IMR-90 (cell line): ENCODE measurements at regions not wholly inside any gene's neighbourhood (a gene's known extent, or its start where the extent isn't known, plus 50 kb on each side); places are given as distances from the start of the nearest gene placed in this dataset.

Experiments
- ATAC-seq: fragments of 200-7000 bp; cut with Tn5 transposase; 2 replicates; pipeline ENCODE4 v1.9.1; 2020; ENCODE audit warnings: low read depth, mild to moderate bottlenecking, moderate library complexity
- BruUV-seq: library from RNA; stranded (reverse); fragments of 400-500 nt; replicated peaks from 2 replicates; lab custom pipeline; 2021; lab: Mats Ljungman, UMichigan
- CTCF ChIA-PET: fragments of 300-600 bp; formaldehyde crosslinking; extraction: SDS; loops from one replicate; lab custom pipeline; 2021; ENCODE audit warnings: antibody characterized with exemption; lab: Yijun Ruan, JAX
- POLR2A ChIA-PET: fragments of 300-600 bp; sonication (Branson Sonifier 250); formaldehyde crosslinking; loops from one replicate; lab custom pipeline; 2022; ENCODE audit warnings: antibody characterized with exemption; ENCODE audit not compliant: unreplicated experiment; lab: Charles Lee
- DNase-seq: peaks from one replicate; pipeline ENCODE4 v3.0.0; 2013
- H2AFZ ChIP-seq: replicated peaks from 2 replicates; pipeline ENCODE3; 2013; ENCODE audit warnings: low read length, mild to moderate bottlenecking; ENCODE audit not compliant: poor library complexity
- H2AK5ac ChIP-seq: 2 replicates; pipeline ENCODE4 v1.6.1; 2013; ENCODE audit warnings: low read depth, low read length, inconsistent platforms
- H2AK9ac ChIP-seq: replicated peaks from 2 replicates; pipeline ENCODE3; 2013; ENCODE audit warnings: mild to moderate bottlenecking, low read depth, low read length, moderate library complexity; ENCODE audit not compliant: poor library complexity
- H2BK120ac ChIP-seq: 2 replicates; pipeline ENCODE4 v1.6.1; 2013; ENCODE audit warnings: low read depth, low read length, inconsistent platforms
- H2BK15ac ChIP-seq: 3 replicates; pipeline ENCODE4 v1.6.1; 2013; ENCODE audit warnings: low read depth, low read length, inconsistent platforms
- H2BK20ac ChIP-seq: 2 replicates; pipeline ENCODE4 v1.6.1; 2013; ENCODE audit warnings: low read depth, mild to moderate bottlenecking, inconsistent platforms, low read length, moderate library complexity
- H2BK5ac ChIP-seq: 2 replicates; pipeline ENCODE4 v1.6.1; 2013; ENCODE audit warnings: mild to moderate bottlenecking, low read depth, low read length, inconsistent platforms; ENCODE audit not compliant: poor library complexity, severe bottlenecking
- H3K14ac ChIP-seq: replicated peaks from 2 replicates; pipeline ENCODE4 v1.6.1; 2013; ENCODE audit warnings: low read depth, low read length, inconsistent platforms
- H3K18ac ChIP-seq: 2 replicates; pipeline ENCODE4 v1.6.1; 2013; ENCODE audit warnings: low read depth, low read length, control low read depth
- H3K23ac ChIP-seq: 2 replicates; pipeline ENCODE4 v1.6.1; 2013; ENCODE audit warnings: low read depth, low read length, inconsistent platforms
- H3K27ac ChIP-seq: 2 replicates; pipeline ENCODE4 v1.5.1; 2013; ENCODE audit warnings: mild to moderate bottlenecking, control low read depth, low read length; ENCODE audit not compliant: insufficient read depth
- H3K27me3 ChIP-seq: 2 replicates; pipeline ENCODE4 v1.6.1; 2013; ENCODE audit warnings: low read length; ENCODE audit not compliant: control insufficient read depth, insufficient read depth
- H3K36me3 ChIP-seq: 2 replicates; pipeline ENCODE4 v1.6.1; 2013; ENCODE audit warnings: low read length, mixed read lengths; ENCODE audit not compliant: control insufficient read depth, insufficient read depth
- H3K4ac ChIP-seq: 2 replicates; pipeline ENCODE4 v1.6.1; 2013; ENCODE audit warnings: low read depth, low read length, inconsistent platforms
- H3K4me1 ChIP-seq: 2 replicates; pipeline ENCODE4 v1.6.1; 2013; ENCODE audit warnings: low read length, mixed read lengths; ENCODE audit not compliant: control insufficient read depth, insufficient read depth
- H3K4me2 ChIP-seq: 2 replicates; pipeline ENCODE4 v1.6.1; 2013; ENCODE audit warnings: low read depth, mild to moderate bottlenecking, control low read depth, low read length, moderate library complexity
- H3K4me3 ChIP-seq: 2 replicates; pipeline ENCODE4 v1.5.1; 2013; ENCODE audit warnings: low read depth, mild to moderate bottlenecking, control low read depth, low read length, moderate library complexity; ENCODE audit not compliant: insufficient read depth
- H3K56ac ChIP-seq: 2 replicates; pipeline ENCODE4 v1.6.1; 2013; ENCODE audit warnings: low read length, inconsistent platforms; ENCODE audit not compliant: insufficient read depth; ENCODE audit errors: extremely low read depth
- H3K79me1 ChIP-seq, 2 experiments: 2 replicates each; pipeline ENCODE4 v1.6.1; 2013; ENCODE audit warnings: low read length in 2 of 2, inconsistent platforms in 1 of 2, low read depth in 1 of 2
- H3K9ac ChIP-seq: 2 replicates; pipeline ENCODE4 v1.6.1; 2013; ENCODE audit warnings: low read depth, low read length, control low read depth
- H3K9me1 ChIP-seq: 2 replicates; pipeline ENCODE4 v1.6.1; 2013; ENCODE audit warnings: low read length, inconsistent platforms; ENCODE audit not compliant: insufficient read depth
- H3K9me3 ChIP-seq: 2 replicates; pipeline ENCODE4 v1.6.1; 2013; ENCODE audit warnings: low read length; ENCODE audit not compliant: control insufficient read depth, insufficient read depth
- H4K20me1 ChIP-seq: 2 replicates; pipeline ENCODE4 v1.6.1; 2013; ENCODE audit warnings: low read length, inconsistent platforms; ENCODE audit not compliant: insufficient read depth
- H4K5ac ChIP-seq: 2 replicates; pipeline ENCODE4 v1.6.1; 2013; ENCODE audit warnings: mild to moderate bottlenecking, low read depth, low read length, control low read depth
- H4K8ac ChIP-seq, 2 experiments: 2 replicates each; pipeline ENCODE4 v1.6.1; 2013; ENCODE audit warnings: low read depth in 2 of 2, low read length in 2 of 2, control low read depth in 1 of 2, inconsistent platforms in 1 of 2
- H4K91ac ChIP-seq: 2 replicates; pipeline ENCODE4 v1.6.1; 2013; ENCODE audit warnings: low read depth, low read length, inconsistent platforms; ENCODE audit not compliant: insufficient read depth
- RCOR1 ChIP-seq: IDR thresholded peaks from 2 replicates; pipeline ENCODE4 v1.6.1; 2012; ENCODE audit warnings: mild to moderate bottlenecking, low read length, improper control_type of control experiment; ENCODE audit not compliant: insufficient replicate concordance
- dilution Hi-C: fragments of 300-500 bp; cut with HindIII; formaldehyde crosslinking; loops from one replicate; pipeline ENCODE4 v1.14.3; 2018; ENCODE audit warnings: low sequenced_read_pairs; ENCODE audit not compliant: unreplicated experiment
- in situ Hi-C: fragments of 300-500 bp; cut with MboI; formaldehyde crosslinking; loops from 3 replicates; pipeline ENCODE4 v1.14.3; 2019; ENCODE audit warnings: low sequenced_read_pairs, inconsistent platforms, mixed read lengths
- intact Hi-C: fragments of 100-400 bp; cut with micrococcal nuclease; formaldehyde crosslinking; loops from 2 replicates; pipeline ENCODE4 v1.10.0; 2022
- TF ChIP-seq, protein P1 (sequence below): conservative IDR thresholded peaks from 2 replicates; pipeline ENCODE4 v1.5.1; 2012; ENCODE audit warnings: mild to moderate bottlenecking, low read depth, low read length, improper control_type of control experiment

DNA sequence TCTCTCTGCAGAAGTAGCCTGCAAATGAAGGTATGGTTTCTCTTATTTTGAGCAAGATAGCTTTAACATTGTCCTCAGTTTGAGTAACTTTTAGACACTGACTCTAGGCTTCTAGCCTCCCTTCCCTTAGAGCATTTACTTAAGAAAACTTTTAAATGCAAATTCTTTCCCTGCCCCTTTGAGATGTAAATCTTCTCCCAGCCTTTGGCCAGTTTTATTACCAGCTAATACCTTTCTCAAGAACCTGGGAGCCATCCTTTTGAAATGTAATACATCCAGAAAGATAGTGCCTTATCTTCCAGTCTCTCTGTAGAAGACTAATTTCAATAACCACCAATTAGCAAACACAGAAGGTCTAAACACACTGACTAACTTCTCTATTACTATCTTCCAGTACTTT is 688.9 kb upstream of the CDH9 start:
- no peaks in the 10 kb centered on the region for H3K4me1 ChIP-seq
- no peak overlapping the region for H3K4ac ChIP-seq
- H3K14ac ChIP-seq: no peak overlapping the region
- dilution Hi-C loops (no loop called here), in situ Hi-C loops (no loop called here), intact Hi-C loops (no loop called here)
- no peak overlapping the region for H3K4me3 ChIP-seq
- CTCF ChIA-PET: no interaction called here
- H3K9me1 ChIP-seq: no peaks in the 10 kb centered on the region
- no peak overlapping the region for H2BK20ac ChIP-seq
- H3K9ac ChIP-seq: no peak overlapping the region
- H2BK15ac ChIP-seq: no peak overlapping the region
- no peak overlapping the region for H2AK9ac ChIP-seq
- no peak overlapping the region for H2BK120ac ChIP-seq
- ATAC-seq (no peak), DNase-seq (no peak)
- no peak overlapping the region for H4K91ac ChIP-seq
- H3K36me3 ChIP-seq: no peaks in the 10 kb centered on the region
- no peak overlapping the region for H2AK5ac ChIP-seq
- H3K56ac ChIP-seq: no peak overlapping the region
- TF ChIP-seq, protein P1, sequence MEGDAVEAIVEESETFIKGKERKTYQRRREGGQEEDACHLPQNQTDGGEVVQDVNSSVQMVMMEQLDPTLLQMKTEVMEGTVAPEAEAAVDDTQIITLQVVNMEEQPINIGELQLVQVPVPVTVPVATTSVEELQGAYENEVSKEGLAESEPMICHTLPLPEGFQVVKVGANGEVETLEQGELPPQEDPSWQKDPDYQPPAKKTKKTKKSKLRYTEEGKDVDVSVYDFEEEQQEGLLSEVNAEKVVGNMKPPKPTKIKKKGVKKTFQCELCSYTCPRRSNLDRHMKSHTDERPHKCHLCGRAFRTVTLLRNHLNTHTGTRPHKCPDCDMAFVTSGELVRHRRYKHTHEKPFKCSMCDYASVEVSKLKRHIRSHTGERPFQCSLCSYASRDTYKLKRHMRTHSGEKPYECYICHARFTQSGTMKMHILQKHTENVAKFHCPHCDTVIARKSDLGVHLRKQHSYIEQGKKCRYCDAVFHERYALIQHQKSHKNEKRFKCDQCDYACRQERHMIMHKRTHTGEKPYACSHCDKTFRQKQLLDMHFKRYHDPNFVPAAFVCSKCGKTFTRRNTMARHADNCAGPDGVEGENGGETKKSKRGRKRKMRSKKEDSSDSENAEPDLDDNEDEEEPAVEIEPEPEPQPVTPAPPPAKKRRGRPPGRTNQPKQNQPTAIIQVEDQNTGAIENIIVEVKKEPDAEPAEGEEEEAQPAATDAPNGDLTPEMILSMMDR: no peak
- TF ChIP-seq RCOR1: no peak
- POLR2A ChIA-PET: no interaction called here
- no peak overlapping the region for H2BK5ac ChIP-seq
- no peak overlapping the region for H4K5ac ChIP-seq
- no peaks in the 10 kb centered on the region for H3K27me3 ChIP-seq
- H4K20me1 ChIP-seq: no peaks in the 10 kb centered on the region
- H3K18ac ChIP-seq: no peak overlapping the region
- H3K27ac ChIP-seq: no peak overlapping the region
- BruUV-seq: no TSS peak
- H3K23ac ChIP-seq: no peak overlapping the region
- H3K79me1 ChIP-seq: no peaks in the 10 kb centered on the region
- H2AFZ ChIP-seq: no peak overlapping the region
- H3K9me3 ChIP-seq: no peaks in the 10 kb centered on the region
- no peak overlapping the region for H3K4me2 ChIP-seq
- H4K8ac ChIP-seq: no peak overlapping the region
